Hematopoietic multipotent progenitor cell treated with erythropoietin and hydrocortisone succinate and interleukin-3 and kit ligand, for 4 days (in vitro differentiated cells): ENCODE measurements at regions not wholly inside any gene's neighbourhood (a gene's known extent, or its start where the extent isn't known, plus 50 kb on each side); places are given as distances from the start of the nearest gene placed in this dataset.
A peak's percentile ranks its signal among the peaks of the same experiment; 100 is the strongest.

Experiments
- DNase-seq: peaks from one replicate; pipeline ENCODE4 v3.0.0-alpha.2; 2015

DNA sequence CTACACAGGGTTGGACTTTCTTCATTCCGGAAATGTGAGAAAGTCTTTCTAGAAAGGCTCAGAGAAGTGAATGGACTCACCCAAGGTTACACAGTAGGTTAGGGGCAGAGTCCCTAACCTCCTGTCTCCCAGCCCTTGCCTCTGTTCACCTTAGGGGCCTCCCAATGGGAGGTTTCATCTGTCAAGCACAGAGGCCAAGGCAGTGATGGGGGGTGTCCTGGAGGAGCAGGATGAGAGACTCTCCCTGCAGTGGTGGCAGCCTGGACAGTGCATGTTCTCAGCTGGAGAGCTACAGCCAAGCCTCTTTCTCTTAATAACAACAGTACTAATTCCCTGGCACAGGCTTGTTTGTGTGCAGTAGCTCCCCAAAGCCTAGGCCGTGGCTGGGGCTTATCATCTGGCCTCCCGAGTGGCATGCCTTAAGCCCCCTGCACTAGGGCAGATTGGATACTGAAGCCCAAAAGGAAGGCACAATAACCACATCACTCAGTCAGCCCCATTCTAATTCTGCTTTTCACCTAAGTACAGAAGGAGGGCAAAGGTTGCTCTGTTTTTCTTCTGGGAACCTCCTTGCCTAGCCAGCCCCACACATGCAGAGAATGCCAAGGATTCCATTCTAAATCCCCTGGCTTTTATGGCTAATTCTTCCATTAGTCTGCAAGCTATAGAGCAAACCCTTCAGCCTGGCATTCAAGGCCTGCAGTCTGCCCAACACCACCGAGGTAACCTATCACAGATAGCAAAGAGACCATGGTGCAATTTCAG is 50.2 kb upstream of the XPA start:
- no peak for DNase-seq

DNA sequence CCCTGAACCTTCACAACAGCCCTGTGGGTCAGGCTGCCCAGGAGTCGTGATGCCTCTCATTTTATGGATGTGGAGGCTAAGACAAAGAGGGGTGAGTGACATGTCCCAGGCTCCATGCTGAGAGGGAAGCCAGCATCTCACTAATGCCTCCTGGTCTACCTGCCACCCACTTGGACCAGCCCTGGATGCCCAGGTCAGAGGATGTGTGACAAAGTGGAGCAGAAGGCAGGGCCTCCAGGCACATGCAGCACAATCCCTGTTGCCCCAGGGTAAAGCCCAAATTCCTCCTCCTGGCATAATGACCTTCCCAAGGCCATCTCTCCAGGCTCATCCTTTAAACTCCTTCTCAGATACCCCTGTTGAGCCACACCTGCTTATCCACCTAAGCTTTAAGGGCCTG is 51.4 kb upstream of the XPA start:
- DNase-seq = no peak

- no peak for DNase-seq
Measured at GRCh38 chr9:97749928-97750327, 52.8 kb upstream of the XPA start.

DNA sequence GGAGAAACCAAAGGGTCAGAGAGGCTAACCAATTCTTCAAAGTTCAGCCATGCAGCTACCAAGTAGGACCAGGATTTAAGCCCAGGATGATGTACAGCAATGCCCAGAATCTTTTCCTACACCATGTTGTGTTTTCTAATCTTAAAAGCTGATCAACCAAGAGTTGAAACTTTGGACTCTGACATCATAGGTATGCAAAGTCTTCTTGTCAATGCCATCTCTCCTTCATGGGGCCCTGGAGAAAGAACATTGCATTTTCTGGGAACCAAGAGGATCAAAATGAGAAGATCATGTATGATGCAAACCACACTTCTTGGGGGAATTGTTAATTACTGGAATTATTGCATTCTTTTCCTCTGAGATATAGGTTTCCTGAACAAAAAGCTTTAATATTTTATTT is 54.4 kb upstream of the XPA start:
- DNase-seq = no peak

DNA sequence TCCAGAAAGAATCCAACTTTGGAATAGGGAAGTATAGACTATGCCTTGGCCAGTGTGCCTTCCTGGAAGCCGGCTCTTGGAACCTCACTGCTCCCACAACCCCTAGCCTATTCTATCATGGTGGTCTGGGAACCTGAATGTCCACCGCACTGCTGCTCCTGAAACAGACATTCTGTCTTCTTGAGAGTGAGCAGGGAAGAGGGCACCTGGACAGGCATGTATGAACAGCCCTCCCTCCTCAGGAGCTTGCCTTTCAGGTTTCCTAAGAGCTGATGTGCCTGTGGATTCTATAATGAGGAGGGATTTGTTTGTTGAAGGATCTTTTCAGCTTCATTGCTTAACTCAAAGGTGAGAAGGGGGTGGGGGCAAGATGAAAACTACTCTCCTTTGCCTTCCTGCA is 55.1 kb upstream of the XPA start:
- no peak for DNase-seq

- no peak for DNase-seq
Measured at GRCh38 chr9:97753364-97753763, 56.2 kb upstream of the XPA start.

- peak; percentile 19 for DNase-seq
Measured at GRCh38 chr9:97753975-97754374, 56.8 kb upstream of the XPA start.

GRCh38 chr9:97755618-97756267 is 58.6 kb upstream of the XPA start:
- no peak for DNase-seq

DNA sequence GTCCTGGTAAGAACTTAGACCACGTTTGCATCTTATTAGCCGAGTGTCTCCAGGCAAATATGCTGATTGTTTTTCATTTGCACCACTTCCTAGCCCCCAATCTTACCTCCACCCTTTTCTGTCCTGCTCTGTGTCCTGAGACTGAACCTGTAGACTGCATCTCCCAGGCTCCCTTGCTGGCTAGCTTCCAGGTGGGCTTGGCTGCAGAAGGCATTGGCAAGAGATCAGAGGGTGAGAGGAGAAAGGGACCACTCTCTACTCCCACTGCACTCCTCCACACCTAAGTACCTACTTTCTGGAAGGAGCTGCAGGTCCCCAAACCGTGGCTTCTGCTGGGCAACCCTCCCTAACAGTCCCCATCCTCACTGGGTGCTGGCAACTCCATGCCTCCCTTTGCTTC is 59.9 kb upstream of the XPA start:
- no peak for DNase-seq

DNA sequence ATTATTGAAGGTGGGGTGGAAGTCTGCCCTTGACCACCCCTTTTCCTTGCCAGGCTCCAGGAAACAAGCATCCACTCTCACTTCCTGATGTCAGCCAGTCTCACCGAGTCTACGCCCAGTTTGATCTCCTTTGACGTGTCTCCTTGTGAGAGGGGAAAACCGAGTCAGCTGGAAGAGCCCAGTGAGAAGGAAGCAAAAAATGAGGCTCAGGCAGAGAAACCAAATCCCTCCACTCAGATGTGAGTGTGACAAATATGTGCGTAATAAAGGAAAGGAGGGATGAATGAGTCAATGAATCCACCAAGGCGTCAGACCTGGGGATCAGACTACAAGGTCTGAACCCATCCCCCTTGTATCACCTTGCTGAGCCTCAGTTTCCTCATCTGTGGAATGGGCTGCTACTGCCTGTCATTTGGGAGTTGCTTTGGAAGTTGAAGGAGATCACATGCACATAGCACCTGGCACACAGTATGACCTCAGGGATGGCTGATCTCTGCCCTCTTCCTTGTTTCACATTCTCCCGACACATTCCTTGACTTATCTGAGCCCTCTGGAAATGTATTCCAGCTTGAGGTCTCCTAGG is 61.3 kb upstream of the XPA start:
- no peak for DNase-seq

DNA sequence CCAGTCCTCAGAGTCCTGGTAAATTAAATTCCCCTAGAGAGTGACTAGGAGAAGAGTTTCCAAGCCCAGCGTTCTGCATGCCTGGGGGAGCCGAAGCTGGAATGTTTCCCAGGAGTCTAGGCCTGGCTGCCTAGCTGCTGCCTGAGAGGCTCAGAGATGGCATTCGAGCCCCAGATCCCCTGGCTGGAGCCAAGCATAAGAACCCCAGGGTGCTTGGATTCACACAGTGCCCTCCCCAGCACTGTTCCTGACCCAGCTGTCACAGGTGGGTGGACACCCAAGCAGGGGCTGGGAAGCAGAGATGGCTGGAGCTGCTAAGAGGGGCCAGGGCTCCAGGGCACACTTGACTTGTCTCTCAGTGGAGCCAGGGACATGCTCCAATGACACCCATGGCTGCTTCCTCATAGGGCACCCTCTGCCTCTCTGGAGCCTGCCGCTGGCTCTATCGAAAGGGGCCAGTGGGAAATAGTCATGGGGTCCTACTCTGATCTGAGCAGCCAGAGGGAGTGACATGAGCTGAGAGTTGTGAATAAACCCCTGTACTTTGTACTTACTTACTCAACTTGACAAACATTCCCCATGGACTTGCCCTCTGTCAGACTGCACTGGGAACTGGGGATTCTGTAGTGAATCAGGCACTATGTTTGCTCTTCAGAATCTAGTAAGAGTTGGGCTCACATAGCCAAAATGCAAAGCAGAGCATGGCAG is 62.6 kb upstream of the XPA start:
- no peak for DNase-seq

- no peak for DNase-seq
Measured at GRCh38 chr9:97761056-97761598, 64.0 kb upstream of the XPA start.

DNA sequence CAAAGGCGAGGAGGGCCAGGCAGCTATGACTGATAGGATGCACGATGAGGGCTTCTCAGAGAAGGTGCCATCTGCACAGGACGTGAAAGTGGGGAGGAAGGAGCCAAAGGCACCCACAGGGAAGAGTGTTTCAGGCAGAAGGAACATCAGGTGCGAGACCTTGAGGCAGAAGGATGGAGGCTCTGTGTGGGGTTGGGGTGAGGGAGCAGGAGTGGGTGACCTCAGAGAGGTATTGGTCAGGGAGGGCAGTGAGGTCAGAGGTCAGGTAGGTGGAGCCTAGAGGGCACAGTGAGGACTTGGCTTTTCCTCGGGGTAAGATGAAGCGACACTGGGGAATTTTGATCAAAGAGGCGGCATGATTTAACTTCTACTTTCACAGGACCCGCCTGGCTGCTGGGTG is 64.7 kb upstream of the XPA start:
- DNase-seq = no peak

DNA sequence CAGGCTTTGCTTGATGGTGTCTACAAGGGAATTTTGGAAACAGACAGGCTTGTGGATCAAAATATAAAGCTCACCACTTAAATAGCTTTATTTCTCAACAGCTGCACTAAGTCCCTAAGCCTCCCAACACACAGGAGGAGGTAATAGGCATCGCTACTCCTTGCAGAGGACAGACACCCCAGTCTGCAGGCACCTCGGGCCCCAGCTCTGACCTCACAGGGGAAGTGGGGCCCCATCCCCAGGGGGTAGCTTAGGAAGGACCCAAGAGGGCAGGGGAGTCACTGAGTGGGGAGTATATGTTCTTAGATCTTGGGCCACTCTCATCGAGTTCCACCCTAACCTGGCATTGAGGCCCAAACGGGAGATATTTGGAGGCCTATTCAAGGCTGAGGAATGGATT is 66.7 kb upstream of the XPA start:
- no peak for DNase-seq

- no peak for DNase-seq
Measured at GRCh38 chr9:97766092-97766491, 69.0 kb upstream of the XPA start.

- no peak for DNase-seq
Measured at GRCh38 chr9:97766610-97767009, 69.5 kb upstream of the XPA start.

GRCh38 chr9:97767891-97768290 is 70.8 kb upstream of the XPA start:
- DNase-seq = no peak

DNA sequence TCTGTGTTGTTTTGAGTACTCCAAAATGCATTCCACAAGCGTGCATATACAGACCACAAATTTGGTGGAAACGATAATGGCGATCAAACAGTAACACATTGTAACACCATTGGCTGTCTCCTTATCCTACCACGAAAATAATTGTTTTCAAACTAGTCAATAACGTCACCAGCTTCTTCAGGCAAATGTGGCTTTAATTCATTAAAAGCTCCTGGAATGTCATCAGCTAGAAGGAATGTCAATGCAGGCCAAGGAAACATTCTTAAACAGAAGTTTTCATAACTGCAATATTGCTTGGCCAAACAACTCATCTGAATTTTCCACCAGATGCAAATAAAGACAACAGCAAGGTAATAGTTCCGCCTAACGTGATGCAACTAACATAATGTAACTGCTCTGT is 71.6 kb upstream of the XPA start:
- no peak for DNase-seq

GRCh38 chr9:97769208-97769607 is 72.1 kb upstream of the XPA start:
- DNase-seq = no peak

DNA sequence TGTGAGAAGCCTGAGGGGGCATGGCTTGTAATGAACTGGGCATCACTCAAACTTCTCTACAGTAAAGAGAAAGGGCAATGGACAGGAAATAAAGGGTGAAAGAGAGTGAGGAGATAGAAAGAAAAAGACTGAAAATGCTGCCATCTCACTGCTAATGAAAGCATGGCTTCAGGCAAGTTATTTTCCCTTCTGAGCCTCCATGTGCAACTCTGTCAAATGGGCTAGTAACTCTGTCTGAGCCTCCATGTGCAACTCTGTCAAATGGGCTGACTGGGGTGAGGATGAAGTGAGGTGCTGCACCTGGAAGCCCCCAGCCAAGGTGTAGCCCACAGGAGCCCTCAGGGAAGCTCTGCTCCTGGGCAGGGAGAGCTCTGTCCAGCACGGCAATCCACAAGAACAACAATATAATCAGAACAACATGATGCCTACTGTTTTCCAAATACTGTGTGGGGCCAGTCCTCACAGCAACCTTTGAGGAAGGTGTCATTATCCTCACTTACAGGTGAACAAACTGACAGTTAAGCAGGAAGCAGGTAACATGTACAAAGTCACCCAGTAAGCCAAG is 73.8 kb upstream of the XPA start:
- no peak for DNase-seq

DNA sequence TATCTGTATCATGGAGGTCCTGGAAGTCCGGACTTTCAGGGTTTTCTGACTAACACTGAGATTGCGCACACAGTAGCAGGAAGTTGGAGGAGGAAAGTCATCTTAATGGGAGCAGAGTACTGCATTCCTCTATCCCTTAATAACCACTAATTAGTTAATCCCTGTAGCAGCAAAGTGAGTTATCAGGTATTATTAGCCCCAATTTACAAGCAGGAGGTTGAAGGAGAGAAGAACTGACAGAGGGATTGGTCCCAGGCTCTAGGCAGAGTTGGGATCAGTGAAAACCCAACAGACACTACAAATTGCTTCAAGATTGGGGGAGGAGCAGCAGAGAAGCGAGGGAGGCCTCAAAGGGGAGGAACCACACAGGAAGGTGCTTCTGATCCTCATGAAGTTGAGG is 74.5 kb upstream of the XPA start:
- no peak for DNase-seq

GRCh38 chr9:97772145-97772544 is 75.0 kb upstream of the XPA start:
- DNase-seq = no peak

DNA sequence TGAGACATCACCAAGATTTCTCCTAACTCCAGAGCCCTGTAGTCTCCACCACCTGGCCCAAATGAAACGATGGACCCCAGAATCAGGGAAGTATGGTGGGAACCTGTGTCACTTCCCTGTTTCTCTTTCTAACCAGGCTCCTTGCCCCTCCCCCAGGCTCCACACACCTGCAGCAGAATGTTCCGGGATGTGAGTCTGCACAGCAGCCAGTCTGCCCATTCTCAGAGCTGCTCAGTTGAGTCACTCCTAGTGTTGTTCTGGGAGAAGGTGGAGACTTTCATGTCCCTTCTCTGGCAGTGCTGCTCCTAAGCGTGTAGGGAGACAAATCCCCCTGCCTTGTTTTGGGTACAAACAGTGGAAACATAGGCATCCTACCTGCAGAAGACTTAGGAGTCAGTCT is 76.0 kb upstream of the XPA start:
- no peak for DNase-seq
